ENCODE measurements at regions not wholly inside any gene's neighbourhood (a gene's known extent, or its start where the extent isn't known, plus 50 kb on each side); places are given as distances from the start of the nearest gene placed in this dataset.

DNA sequence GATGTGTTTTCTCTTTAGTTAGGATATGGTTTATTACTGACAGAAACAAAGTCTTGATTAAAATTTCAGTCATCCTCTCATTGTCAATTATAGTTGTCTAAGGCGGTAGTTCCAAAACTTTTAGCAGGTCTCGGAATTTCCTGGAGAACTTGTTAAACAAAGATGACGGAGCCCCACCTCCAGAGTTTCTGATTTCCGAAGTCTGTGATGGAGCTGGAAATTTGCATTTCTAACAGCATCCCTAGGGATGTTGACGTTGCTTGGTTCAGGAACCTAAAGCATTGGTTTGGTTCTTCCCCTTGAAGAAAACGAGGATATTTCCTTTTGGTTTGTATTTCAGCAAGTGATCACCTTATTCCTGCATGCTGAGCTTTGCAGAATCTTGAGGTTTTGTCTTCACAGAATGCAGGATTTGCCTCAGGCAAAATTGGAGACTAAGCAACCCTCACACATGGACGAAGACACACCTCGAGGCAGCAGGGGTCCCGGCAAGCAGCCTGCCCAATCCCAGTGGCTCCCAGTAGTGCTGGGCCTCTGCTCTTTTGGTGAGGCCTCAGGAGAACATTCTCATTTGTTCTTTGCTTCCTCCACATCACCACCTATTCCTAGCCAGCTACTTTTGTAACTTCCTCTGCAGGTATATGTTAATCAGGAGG is 187.1 kb upstream of the PHACTR1 start:
- no peak for TF ChIP-seq CTCF (conservative IDR thresholded peaks at IDR 0.05; ENCODE audit: low read depth, low read length)
- H3K4me3 ChIP-seq (ENCODE audit: low read depth, low read length), result no peak overlapping the region
- DNase-seq (ENCODE audit: low read depth), result no peak

DNA sequence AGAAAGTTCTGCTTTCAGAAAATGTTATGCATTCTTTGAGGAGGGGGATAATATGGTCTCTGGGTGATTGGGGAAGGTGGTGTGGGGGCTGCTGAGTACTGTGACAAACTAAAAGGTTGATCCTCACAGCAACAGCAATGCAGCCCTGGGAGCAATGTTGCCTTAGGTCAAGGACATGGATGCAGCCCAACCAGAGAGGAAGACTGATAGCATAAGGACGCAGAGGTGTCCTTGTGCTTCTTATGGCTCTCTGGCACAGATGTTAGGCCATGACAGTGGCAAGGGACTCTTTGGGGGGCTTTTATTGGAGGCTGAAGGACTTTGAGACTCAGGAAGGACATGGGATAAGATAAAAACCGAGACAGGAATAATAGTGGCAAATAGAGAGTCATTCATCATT is 186.2 kb upstream of the PHACTR1 start:
- TF ChIP-seq CTCF (conservative IDR thresholded peaks at IDR 0.05; ENCODE audit: low read depth, low read length), result no peak
- DNase-seq (ENCODE audit: low read depth), result no peak
- H3K4me3 ChIP-seq (ENCODE audit: low read depth, low read length), result no peak overlapping the region

DNA sequence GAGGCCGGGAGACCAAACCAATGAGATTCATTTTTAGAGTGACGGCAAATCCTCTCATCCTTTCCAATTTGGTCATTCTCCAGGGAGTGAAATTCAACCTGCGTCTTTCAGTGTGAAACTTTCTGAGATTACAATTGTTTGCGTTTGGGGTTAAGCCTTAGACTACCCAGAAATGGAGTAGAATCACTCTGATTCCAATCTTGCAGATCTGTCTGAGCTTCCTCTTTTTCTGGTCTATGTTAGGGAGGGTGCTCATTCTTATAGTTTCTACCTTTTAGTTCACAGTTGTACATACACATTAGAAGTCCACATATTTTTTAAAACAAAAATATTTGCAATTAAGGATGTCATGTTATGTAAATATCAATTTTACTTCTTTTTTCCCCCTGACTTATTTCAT is 183.0 kb upstream of the PHACTR1 start:
- H3K4me3 ChIP-seq (ENCODE audit: low read depth, low read length), result no peak overlapping the region
- no peak for DNase-seq (ENCODE audit: low read depth)
- no peak for TF ChIP-seq CTCF (conservative IDR thresholded peaks at IDR 0.05; ENCODE audit: low read depth, low read length)

DNA sequence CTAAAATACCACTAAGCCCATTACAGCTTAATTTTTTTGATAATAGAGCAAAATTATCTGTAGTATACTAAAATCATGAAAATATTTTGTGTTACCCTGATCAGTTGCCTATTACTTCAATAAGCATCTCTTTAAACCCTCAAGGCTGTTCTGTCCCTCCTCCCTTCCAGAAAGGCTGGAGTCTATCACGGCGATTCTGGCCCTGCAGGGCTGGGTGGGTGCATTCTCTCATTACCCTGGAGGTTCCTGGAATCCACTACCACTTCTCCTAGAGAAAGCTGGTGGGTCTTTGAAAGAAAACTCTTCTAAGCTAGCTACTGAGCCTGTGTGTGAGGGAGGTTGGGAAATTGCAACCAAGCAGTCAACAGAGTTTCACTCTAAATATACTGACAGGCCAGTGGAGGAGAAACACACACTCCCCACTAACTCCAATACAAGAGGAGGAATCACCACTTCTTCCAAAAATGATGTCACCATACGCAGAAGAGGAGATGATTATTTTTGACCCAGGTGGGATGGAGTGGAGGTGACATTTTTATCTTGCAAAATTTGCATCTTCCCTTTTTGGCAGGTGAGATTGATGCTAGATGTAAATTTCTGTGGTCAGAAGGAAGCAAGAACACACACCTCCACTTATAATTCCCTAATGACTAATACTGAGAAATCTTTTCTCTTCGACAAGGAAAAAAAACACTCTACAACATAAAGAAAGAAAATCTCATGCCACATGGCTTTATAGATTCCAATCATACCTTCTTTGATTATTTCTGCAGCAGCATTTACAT is 182.3 kb upstream of the PHACTR1 start:
- TF ChIP-seq CTCF (conservative IDR thresholded peaks at IDR 0.05; ENCODE audit: low read depth, low read length), result no peak
- DNase-seq (ENCODE audit: low read depth), result no peak
- no peak overlapping the region for H3K4me3 ChIP-seq (ENCODE audit: low read depth, low read length)

- DNase-seq (ENCODE audit: low read depth), result no peak
- H3K4me3 ChIP-seq (ENCODE audit: low read depth, low read length), result no peak overlapping the region
- no peak for TF ChIP-seq CTCF (conservative IDR thresholded peaks at IDR 0.05; ENCODE audit: low read depth, low read length)
Measured at GRCh38 chr6:12535586-12536314, 180.8 kb upstream of the PHACTR1 start.

- H3K4me3 ChIP-seq (ENCODE audit: low read depth, low read length), result no peak overlapping the region
- no peak for DNase-seq (ENCODE audit: low read depth)
- TF ChIP-seq CTCF (conservative IDR thresholded peaks at IDR 0.05; ENCODE audit: low read depth, low read length), result no peak
Measured at GRCh38 chr6:12536416-12536815, 180.2 kb upstream of the PHACTR1 start.

Data from epithelial cell of proximal tubule (primary cell).